ENCODE measurements at regions not wholly inside any gene's neighbourhood (a gene's known extent, or its start where the extent isn't known, plus 50 kb on each side); places are given as distances from the start of the nearest gene placed in this dataset.

DNA sequence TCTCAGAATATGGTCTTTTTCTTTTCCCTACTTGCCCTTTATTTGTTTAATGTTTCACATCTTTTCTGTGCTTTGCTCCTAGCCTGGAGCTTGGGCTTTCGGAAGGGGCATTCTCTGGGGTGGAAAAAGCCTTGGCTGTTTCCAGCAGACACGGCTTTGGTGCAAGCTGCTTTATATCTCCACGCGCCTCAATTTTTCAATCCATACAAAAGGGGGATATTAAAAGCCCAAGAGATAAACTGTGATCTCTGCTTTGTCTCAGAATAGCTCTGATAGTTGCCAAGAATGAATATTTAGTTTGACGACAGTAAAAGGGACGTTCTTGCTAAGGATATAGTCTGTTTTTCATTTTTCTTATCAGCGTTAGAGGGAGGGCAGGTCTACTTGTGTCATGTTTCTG, 194.0 kb upstream of the KIRREL3 start:
- DNase-seq, result no peak

- no peak for DNase-seq
Observed at GRCh38 chr11:127193950-127194349, 193.4 kb upstream of the KIRREL3 start.

GRCh38 chr11:127191689-127192088, 191.1 kb upstream of the KIRREL3 start:
- no peak for DNase-seq

GRCh38 chr11:127191261-127191660, 190.7 kb upstream of the KIRREL3 start:
- no peak for DNase-seq

DNA sequence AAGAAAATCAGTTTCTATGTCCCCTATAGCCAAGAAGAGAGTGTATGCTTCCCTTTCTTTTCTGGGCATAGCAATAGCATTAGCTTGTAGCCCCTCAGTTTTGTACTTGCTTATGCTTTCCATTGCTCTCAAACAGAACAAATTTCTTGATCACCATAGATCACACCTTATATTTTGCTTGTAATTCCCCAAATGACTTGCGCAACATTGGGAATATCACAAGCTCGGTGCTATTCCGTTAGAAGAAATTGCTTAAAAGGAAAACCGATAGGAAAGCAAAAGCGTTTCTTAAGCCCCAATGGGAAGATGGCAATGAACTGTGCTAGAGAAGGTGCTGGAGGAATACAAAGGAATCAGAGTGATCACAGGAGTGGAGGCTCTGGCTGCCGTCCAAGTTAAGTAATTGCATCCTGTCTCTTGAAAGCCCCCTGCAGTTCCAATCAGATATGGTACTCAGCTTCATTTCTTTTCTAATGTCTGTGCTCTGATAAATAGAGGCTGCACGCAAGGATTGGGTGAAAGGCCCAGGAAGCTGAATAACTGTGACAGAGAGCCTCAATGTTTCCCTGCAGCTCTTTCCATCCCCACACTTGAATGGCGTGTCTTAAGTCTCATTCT, 182.1 kb upstream of the KIRREL3 start:
- DNase-seq, result no peak

DNA sequence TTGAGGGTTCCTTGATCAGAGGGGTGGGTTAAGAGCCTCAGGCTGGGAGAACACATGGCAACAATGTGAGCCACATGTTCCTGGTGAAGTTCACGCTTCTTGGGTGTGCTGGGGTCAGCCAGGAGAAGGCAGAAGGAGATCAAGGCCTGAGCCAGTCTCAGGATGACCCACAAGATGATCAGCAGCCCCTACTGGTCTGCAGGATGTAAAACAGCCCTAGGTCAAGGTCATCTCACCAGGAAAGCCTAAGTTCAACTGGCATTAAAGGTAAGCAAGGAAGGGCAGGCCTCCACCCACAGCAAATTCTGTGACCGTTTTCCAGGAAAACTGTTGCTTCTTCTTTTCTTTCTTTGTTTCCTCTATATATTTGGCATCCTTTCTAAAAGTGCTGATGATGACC, 156.7 kb upstream of the KIRREL3 start:
- no peak for DNase-seq

DNA sequence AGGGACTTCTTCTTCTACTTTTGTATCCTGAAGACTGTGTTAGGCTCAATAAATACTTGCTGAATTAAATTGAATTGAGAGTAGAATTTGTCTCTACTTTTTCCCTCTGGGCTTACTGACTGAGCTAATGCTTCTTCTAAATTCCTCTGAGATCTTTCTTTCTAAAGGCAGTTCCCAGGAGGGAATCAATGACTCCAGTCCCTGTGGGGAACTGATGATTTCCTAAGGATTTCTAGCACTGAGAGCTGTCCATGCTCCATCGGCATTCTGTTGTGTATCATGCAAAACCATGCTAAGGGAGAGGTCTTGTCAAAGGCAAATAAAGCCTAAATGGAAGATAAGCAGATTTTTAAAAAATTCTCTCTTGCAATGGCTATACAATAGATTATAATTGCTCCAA, 148.8 kb upstream of the KIRREL3 start:
- DNase-seq, result no peak

DNA sequence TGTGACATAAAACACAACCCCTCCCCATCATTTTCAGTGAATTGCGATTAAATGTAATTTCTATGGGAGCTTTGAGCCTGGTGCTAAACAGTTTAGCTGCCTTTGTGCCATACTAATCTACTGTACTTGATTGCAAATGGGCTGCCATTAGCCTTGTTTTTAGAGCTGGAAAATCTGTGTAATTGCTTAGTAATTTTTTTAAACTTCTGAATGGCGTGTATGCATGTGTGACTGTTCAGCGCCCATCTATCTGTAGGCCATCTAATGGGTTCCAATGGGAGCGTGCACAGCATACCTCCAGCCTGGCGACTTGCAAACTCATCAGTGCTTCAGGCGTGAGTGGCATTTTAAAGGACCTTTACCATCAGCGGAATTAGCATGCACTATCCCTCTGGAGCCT, 142.7 kb upstream of the KIRREL3 start:
- DNase-seq, result no peak

GRCh38 chr11:127138613-127139012, 138.0 kb upstream of the KIRREL3 start:
- no peak for DNase-seq

DNA sequence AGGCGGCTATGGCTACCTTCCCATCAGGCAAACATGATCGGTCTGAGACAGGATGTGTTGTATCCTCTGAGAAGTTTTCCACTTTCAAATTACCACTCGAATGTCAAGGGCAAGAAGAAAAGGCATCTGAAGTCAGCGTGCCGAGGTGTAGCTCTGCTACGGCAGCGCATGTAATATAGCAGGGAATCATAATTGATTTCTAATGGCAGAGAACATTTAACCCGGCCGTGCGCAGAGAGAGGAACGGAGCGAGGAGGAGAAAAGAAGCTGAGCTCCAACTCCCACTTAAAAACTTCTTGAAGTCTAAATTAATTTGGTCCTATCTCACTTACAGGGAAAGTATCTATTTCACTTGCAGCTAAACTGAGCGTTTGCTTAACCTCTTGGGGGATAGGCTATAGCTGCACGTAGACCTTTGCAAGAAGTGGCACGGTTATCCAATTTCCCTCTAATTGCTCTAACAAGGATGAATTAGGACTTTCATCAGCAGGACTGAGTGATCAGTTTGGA, 137.3 kb upstream of the KIRREL3 start:
- DNase-seq, result no peak

DNA sequence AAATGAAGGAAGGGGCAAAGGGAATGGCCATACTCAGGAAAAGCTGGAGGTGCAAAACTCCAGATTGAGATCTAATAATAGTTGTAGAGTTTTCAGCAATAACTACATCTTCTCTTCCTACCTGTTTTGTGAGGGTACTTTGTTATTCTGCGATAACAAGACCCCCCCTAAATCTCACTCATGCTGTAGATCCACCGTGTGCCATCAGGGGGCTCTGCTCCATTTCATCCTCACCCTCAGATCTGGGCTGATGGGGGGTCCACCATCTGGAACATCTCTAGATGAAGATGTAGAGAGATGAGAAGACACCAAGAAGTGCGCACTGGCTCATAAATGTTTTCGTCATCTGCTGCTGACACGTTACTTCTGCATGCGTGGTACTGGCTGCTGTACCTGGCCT, 135.9 kb upstream of the KIRREL3 start:
- no peak for DNase-seq

DNA sequence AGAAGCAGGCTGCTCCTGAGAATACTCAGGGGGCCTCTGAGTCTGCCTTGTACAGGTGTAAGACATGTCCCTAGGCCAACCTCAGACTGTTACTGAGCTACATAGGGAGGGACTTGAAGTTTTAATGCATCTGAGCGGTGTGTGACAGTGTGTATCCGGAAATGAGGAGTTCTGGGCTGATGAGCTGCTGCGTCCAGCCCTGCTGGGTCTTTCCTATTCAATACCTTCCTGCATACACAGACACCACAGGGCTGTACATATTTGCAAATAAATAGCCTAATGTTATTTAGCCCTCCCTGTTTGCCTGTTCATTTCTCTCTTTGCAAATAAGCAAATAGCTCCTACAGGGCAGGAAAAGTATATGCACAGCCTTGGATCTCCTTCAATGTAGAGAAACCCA, 134.7 kb upstream of the KIRREL3 start:
- DNase-seq, result no peak

DNA sequence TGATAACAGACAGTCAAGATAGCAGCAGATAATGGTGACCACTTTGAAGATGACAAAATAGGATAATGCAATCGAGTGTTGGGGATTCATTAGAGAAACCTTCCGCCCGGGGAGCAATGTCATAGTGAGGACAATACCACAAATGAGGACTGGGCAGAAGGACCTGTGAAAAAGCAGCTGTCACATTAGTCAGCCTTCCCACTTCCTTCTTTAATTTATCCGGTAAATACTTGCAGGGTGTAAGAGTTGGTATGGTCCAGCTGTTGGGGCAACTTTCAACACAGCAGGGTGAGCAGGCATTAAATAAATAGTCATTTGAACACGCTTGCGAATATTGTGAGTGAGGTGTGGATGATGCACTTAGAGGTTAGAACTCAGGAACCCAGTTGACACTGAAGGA, 132.5 kb upstream of the KIRREL3 start:
- DNase-seq, result no peak

DNA sequence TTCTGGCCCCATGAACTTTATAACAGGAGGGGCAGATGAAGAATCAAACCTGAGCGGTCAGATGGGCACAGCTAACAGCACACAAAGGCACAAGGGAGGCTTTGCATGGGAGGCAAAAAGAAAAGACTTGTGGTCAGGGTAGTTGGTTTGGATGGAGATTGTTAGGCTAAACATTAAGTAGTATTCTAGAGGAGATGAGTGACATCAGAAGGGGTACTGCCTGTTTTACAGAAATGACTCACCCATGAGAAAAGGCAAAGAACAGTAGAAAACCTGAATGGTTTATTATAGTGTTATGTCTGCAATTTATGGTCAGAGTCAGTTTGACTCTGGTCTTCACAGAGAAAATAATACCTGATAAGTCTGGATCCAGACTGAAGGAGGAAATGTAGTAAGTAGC, 129.8 kb upstream of the KIRREL3 start:
- DNase-seq, result no peak

DNA sequence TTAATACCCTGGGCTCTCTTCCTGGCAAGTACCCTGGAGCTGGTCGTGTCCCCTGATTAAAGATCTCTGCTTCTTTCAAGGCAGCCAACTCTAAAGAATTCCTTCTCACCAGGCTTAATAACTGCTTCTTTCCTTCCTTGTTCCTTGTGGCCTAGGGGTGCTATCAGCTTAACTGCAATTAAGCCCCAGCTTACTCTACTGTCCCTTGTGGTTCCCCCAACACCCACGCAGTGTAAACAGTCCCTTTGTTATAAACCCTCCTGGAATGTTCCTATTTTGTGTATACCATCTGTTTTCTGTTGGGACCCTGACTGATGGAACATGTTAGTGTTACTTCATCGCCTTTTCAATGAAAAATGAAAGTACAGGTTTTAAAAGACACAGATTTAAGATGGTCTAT, 126.4 kb upstream of the KIRREL3 start:
- no peak for DNase-seq

DNA sequence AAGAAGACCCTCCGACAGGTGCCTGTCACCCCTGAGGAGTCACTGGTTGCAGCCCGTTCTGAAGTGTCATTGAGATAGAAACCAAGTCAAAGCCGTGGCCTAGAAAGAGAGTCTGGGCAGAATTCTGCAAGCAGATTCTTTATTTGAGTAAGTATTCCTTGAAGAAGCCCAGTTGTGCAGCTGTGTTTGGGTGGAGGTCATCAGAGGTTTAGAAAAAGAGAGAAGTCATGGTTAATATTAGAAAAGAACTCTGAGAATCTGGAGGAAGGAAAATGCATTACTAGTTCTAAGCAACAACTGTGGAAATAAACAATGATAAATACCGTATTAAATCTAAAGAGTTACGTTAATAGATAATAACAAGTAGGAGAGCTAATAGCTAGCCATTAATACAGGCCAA, 118.8 kb upstream of the KIRREL3 start:
- no peak for DNase-seq

- DNase-seq, result no peak
Observed at GRCh38 chr11:127118811-127119210, 118.2 kb upstream of the KIRREL3 start.

DNA sequence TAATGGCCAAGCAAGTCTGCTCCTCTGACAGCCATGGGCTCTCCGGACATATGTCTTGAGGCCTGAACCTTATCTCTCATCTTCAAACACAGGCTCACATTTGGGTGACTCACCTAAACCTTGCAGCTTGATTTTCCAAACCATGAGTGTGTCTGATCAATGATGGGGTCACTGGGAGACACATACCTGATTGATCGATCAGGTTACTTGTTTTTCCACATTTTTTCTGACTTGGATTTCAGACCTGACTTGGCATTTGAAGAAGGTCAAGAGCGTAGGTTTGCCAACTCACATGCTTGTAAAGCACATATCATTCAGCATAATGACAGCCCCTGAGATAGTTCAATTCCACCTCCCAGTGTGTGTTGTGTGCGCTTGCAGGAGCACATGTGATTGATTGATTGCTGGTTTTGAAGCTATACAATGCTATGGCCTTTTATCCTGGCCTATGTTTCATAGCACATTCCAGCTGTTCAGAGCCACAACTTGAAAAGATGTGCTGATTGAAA, 116.7 kb upstream of the KIRREL3 start:
- DNase-seq, result no peak

DNA sequence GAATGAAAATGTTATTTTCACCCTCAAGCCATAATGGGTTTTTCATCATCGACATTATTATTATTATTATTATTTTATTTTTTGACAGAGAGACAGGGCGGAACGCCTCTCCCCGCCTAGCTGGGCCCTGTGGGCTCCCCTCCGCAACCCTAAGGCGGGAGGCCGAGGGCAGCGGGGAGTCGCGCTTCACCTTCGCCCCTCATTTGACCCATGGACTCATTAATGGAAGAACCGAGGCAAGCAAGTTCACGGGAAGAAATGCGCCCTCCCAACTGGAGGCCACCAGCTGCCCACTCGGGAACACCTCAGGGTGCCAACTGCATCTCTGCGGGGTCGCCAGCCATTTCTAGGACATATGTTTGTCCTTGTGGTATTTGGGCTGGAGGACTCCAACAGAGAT, 115.3 kb upstream of the KIRREL3 start:
- DNase-seq, result no peak

GRCh38 chr11:127114035-127114434, 113.5 kb upstream of the KIRREL3 start:
- no peak for DNase-seq

DNA sequence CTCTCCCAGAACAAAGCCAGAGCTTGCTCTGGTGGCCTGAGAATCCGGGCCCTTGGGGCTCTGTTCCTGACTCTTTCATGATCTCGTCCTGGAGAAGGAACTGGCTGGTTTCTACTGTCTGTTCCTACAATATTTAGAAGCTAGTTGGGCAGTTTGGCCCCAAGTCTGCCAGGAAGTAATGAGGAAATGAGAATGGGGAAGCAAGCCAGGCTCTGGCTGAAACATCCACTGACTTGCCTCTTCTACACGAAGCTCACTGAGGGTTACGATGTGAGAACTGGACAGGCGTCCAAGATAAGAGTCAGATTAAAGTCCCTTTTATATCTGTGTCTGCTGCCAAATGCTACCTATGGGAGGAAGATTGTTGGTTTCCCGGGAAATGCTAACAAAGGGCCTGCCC, 110.0 kb upstream of the KIRREL3 start:
- no peak for DNase-seq

GRCh38 chr11:127109796-127110480, 109.4 kb upstream of the KIRREL3 start:
- DNase-seq, result no peak

GRCh38 chr11:127108838-127109237, 108.3 kb upstream of the KIRREL3 start:
- DNase-seq, result no peak

DNA sequence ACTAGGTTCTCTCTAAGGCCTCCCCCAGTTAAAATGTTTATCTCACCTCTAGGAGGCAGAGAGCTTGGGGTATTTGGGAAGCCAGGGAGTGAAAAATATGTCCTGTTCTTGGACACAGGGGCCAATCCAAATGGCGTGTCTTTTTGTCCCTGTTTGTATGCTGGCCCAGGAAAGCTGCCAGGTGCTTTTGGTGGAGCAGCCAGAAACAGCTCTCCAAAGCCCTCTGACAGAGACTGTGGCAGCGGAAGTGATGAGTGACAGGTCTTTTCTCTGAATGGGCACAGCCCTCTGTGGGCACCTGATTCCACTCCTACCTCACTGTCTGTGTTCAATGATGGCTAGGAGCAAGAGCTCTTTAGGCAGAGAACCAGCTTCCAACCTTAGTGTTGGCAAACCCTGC, 106.4 kb upstream of the KIRREL3 start:
- no peak for DNase-seq
